GM12878 (cell line): ENCODE measurements at regions not wholly inside any gene's neighbourhood (a gene's known extent, or its start where the extent isn't known, plus 50 kb on each side); places are given as distances from the start of the nearest gene placed in this dataset.

Experiments
- ATAC-seq: fragments of 200-7000 bp; cut with Tn5 transposase; 3 replicates; pipeline ENCODE4 v1.9.1; 2020; ENCODE audit warnings: mild to moderate bottlenecking, moderate library complexity
- BruUV-seq: library from RNA; stranded (reverse); fragments of 400-500 nt; replicated peaks from 2 replicates; lab custom pipeline; 2021; lab: Mats Ljungman, UMichigan
- CTCF ChIA-PET: fragments of 300-600 bp; sonication (Branson Sonifier 250); formaldehyde crosslinking; extraction: SDS; loops from one replicate; lab custom pipeline; 2021; ENCODE audit warnings: inconsistent platforms; lab: Yijun Ruan, JAX
- POLR2A ChIA-PET: fragments of 350-600 bp; formaldehyde crosslinking; extraction: SDS; loops from one replicate; lab custom pipeline; 2021; ENCODE audit warnings: inconsistent platforms; lab: Charles Lee
- RAD21 ChIA-PET: fragments of 300-600 bp; sonication (Branson Sonifier 250); formaldehyde crosslinking; loops from one replicate; lab custom pipeline; 2023; ENCODE audit warnings: antibody characterized with exemption; ENCODE audit not compliant: unreplicated experiment; lab: Charles Lee
- SMC1A ChIA-PET: fragments of 300-600 bp; sonication (Branson Sonifier 250); formaldehyde crosslinking; loops from one replicate; lab custom pipeline; 2023; ENCODE audit not compliant: unreplicated experiment, uncharacterized antibody; lab: Charles Lee
- DNase-seq: peaks from one replicate; pipeline ENCODE4 v3.0.0-alpha.2; 2011; ENCODE audit warnings: low read depth, low spot score
- FAIRE-seq: peaks from 3 replicates; lab custom pipeline; 2011; peaks lifted over from hg19 to GRCh38; lab: Jason Lieb, UNC
- H2AFZ ChIP-seq: 2 replicates; pipeline ENCODE4 v1.6.0; 2011; ENCODE audit warnings: low read depth, low read length, control low read depth; ENCODE audit not compliant: control insufficient read depth
- H3K27ac ChIP-seq: 2 replicates; pipeline ENCODE4 v1.5.1; 2011; ENCODE audit warnings: control low read depth; ENCODE audit not compliant: control insufficient read depth, insufficient read depth
- H3K27me3 ChIP-seq, 2 experiments: replicated peaks in 1 of 2; 2 replicates each; pipeline versions ENCODE4 v1.6.0 to v1.6.1; 2011; ENCODE audit warnings: low read length in 1 of 2; ENCODE audit not compliant: control insufficient read depth in 2 of 2, insufficient read depth in 2 of 2
- H3K36me3 ChIP-seq, 2 experiments: 2 replicates each; pipeline ENCODE4 v1.5.1; 2011; ENCODE audit warnings: low read length in 1 of 2; ENCODE audit not compliant: control insufficient read depth in 2 of 2, insufficient read depth in 2 of 2
- H3K4me1 ChIP-seq: 2 replicates; pipeline ENCODE4 v1.6.1; 2011; ENCODE audit warnings: mild to moderate bottlenecking, low read length, moderate library complexity, mixed read lengths; ENCODE audit not compliant: control insufficient read depth, insufficient read depth
- H3K4me2 ChIP-seq: 2 replicates; pipeline ENCODE4 v1.6.0; 2011; ENCODE audit warnings: control low read depth; ENCODE audit not compliant: control insufficient read depth, insufficient read depth
- H3K4me3 ChIP-seq: fragments of 200-600 bp; sonication (generic); 2 replicates; pipeline ENCODE4 v1.5.1; 2016
- H3K79me2 ChIP-seq: 2 replicates; pipeline ENCODE4 v1.6.0; 2011; ENCODE audit warnings: low read length; ENCODE audit not compliant: control insufficient read depth, insufficient read depth
- H3K9ac ChIP-seq: 2 replicates; pipeline ENCODE4 v1.8.0; 2011; ENCODE audit warnings: low read length, control low read depth, mixed read lengths; ENCODE audit not compliant: control insufficient read depth, insufficient read depth
- H3K9me3 ChIP-seq: replicated peaks from 3 replicates; pipeline ENCODE4 v1.5.1; 2011; ENCODE audit warnings: mild to moderate bottlenecking, low read length; ENCODE audit not compliant: control insufficient read depth, insufficient read depth
- H4K20me1 ChIP-seq: 2 replicates; pipeline ENCODE4 v1.6.0; 2011; ENCODE audit not compliant: control insufficient read depth, insufficient read depth
- ATF7 ChIP-seq: fragments of 450-650 bp; IDR thresholded peaks from 2 replicates; pipeline ENCODE4 v1.6.1; 2016; ENCODE audit warnings: low read depth, mild to moderate bottlenecking
- CTCF ChIP-seq, 3 experiments: IDR thresholded peaks in 2 of 3; conservative IDR thresholded peaks in 1 of 3; 2 replicates each; pipeline ENCODE4 v1.5.1; 2011; ENCODE audit warnings: low read depth in 3 of 3, low read length in 3 of 3, mild to moderate bottlenecking in 3 of 3, control low read depth in 2 of 3, moderate library complexity in 2 of 3, inconsistent platforms in 1 of 3, mixed read lengths in 1 of 3; ENCODE audit not compliant: control insufficient read depth in 2 of 3, insufficient read depth in 1 of 3; ENCODE audit errors: extremely low read depth in 1 of 3
- DPF2 ChIP-seq: fragments of 450-650 bp; IDR thresholded peaks from 2 replicates; pipeline ENCODE4 v1.6.1; 2017; ENCODE audit warnings: mild to moderate bottlenecking
- ESRRA ChIP-seq: IDR thresholded peaks from 2 replicates; pipeline ENCODE4 v1.6.1; 2012; ENCODE audit warnings: mild to moderate bottlenecking, low read length, improper control_type of control experiment
- IKZF1 ChIP-seq: fragments of 450-650 bp; conservative IDR thresholded peaks from 2 replicates; pipeline ENCODE4 v1.6.1; 2017; ENCODE audit warnings: antibody characterized with exemption, mild to moderate bottlenecking
- IRF5 ChIP-seq: fragments of 450-650 bp; IDR thresholded peaks from 2 replicates; pipeline ENCODE4 v1.6.1; 2017; ENCODE audit warnings: borderline replicate concordance
- MLLT1 ChIP-seq: fragments of 450-650 bp; IDR thresholded peaks from 2 replicates; pipeline ENCODE4 v1.6.1; 2016; ENCODE audit warnings: mild to moderate bottlenecking
- NFXL1 ChIP-seq: fragments of 450-650 bp; IDR thresholded peaks from 2 replicates; pipeline ENCODE4 v1.6.1; 2017; ENCODE audit warnings: antibody characterized with exemption, mild to moderate bottlenecking, borderline replicate concordance
- PAX5 ChIP-seq: IDR thresholded peaks from 2 replicates; pipeline ENCODE4 v1.6.1; 2011; ENCODE audit warnings: low read depth, low read length, borderline replicate concordance
- PML ChIP-seq: IDR thresholded peaks from 2 replicates; pipeline ENCODE4 v1.6.1; 2012; ENCODE audit warnings: low read length, inconsistent platforms
- RAD51 ChIP-seq: fragments of 450-650 bp; IDR thresholded peaks from 2 replicates; pipeline ENCODE4 v1.6.1; 2016; ENCODE audit warnings: moderate library complexity, mild to moderate bottlenecking, inconsistent platforms
- SPI1 ChIP-seq: IDR thresholded peaks from 2 replicates; pipeline ENCODE4 v1.6.1; 2011; ENCODE audit warnings: low read depth, mild to moderate bottlenecking, low read length, moderate library complexity, borderline replicate concordance; ENCODE audit not compliant: insufficient read depth
- ZNF622 ChIP-seq: fragments of 450-650 bp; IDR thresholded peaks from 2 replicates; pipeline ENCODE4 v1.6.1; 2017; ENCODE audit warnings: mild to moderate bottlenecking, inconsistent platforms
- WGBS: methylation state at CpG from one replicate; pipeline ENCODE4 v1.1.6; 2016; ENCODE audit warnings: low lambda C conversion rate; ENCODE audit not compliant: insufficient replicate concordance, insufficient coverage; ENCODE audit errors: missing lambda C conversion rate; 5-methylcytosine and 5-hydroxymethylcytosine counted together
- in situ Hi-C: fragments of 300-500 bp; cut with MboI; formaldehyde crosslinking; loops from 9 replicates; pipeline ENCODE4 v1.14.3; 2018; ENCODE audit warnings: mixed read lengths
- intact Hi-C: fragments of 100-400 bp; cut with micrococcal nuclease; formaldehyde crosslinking; loops from one replicate; pipeline ENCODE4 v1.14.2; 2022; ENCODE audit not compliant: unreplicated experiment

GRCh38 chr10:4472190-4472904, 353.7 kb upstream of the AKR1E2 start:
- ATAC-seq (no peak), DNase-seq (no peak), FAIRE-seq (no peak)
- Histone ChIP-seq H3K9ac (no peak overlapping the region), H3K79me2 (no peaks in the 10 kb centered on the region), H4K20me1 (no peaks in the 10 kb centered on the region), H2AFZ (no peak overlapping the region), H3K4me2 (no peak overlapping the region), H3K9me3 (no peaks in the 10 kb centered on the region), H3K4me3 (no peak overlapping the region), H3K27ac (no peak overlapping the region), H3K4me1 (no peaks in the 10 kb centered on the region), H3K36me3 (no peaks in the 10 kb centered on the region), H3K27me3 (no peaks in the 10 kb centered on the region; a peak in 2 of 4 replicates)
- WGBS: 57% methylated on average over 7 of the region's 7 CpGs
- ChIA-PET CTCF (no interaction called here), SMC1A (no interaction called here), POLR2A (no interaction called here), RAD21 (no interaction called here)
- intact Hi-C loops (no loop called here), in situ Hi-C loops (no loop called here)
- TF ChIP-seq ATF7 (0 out of 2 replicates have a peak, but pooled peaks have one; percentile 21), RAD51 (no peak)
- no TSS peak for BruUV-seq

GRCh38 chr10:4470231-4470835, 355.7 kb upstream of the AKR1E2 start:
- ChIA-PET SMC1A (no interaction called here), RAD21 (no interaction called here), POLR2A (no interaction called here), CTCF (no interaction called here)
- FAIRE-seq: no peak
- in situ Hi-C loops (no loop called here), intact Hi-C loops (no loop called here)
- no peaks in the 10 kb centered on the region for H4K20me1 ChIP-seq
- no TSS peak for BruUV-seq
- H3K4me3 ChIP-seq: no peak overlapping the region
- H3K4me2 ChIP-seq: no peak overlapping the region
- H3K27ac ChIP-seq: no peak overlapping the region
- 54% methylated on average over 4 of the region's 4 CpGs for WGBS
- H3K27me3 ChIP-seq: no peaks in the 10 kb centered on the region; a peak in 2 of 4 replicates
- no peak for DNase-seq
- no peak overlapping the region for H3K9ac ChIP-seq
- H3K9me3 ChIP-seq: no peaks in the 10 kb centered on the region
- H2AFZ ChIP-seq: no peak overlapping the region
- ATAC-seq: no peak
- no peaks in the 10 kb centered on the region for H3K36me3 ChIP-seq
- H3K4me1 ChIP-seq: no peaks in the 10 kb centered on the region
- H3K79me2 ChIP-seq: no peaks in the 10 kb centered on the region
- TF ChIP-seq DPF2 (no peak), PAX5 (no peak), IRF5 (no peak), MLLT1 (no peak), ESRRA (no peak), ZNF622 (no peak), CTCF (IDR thresholded peaks at IDR 0.05 in 2 of 3, conservative IDR thresholded peaks at IDR 0.05 in 1 of 3; ENCODE audit: control insufficient read depth in 2 of 3, extremely low read depth in 1 of 3, insufficient read depth in 1 of 3, low read depth in 3 of 3, low read length in 3 of 3) (no peak), IKZF1 (no peak), SPI1 (no peak), NFXL1 (no peak), PML (no peak)
